ENCODE measurements at regions not wholly inside any gene's neighbourhood (a gene's known extent, or its start where the extent isn't known, plus 50 kb on each side); places are given as distances from the start of the nearest gene placed in this dataset.
A peak's percentile ranks its signal among the peaks of the same experiment; 100 is the strongest.

DNA sequence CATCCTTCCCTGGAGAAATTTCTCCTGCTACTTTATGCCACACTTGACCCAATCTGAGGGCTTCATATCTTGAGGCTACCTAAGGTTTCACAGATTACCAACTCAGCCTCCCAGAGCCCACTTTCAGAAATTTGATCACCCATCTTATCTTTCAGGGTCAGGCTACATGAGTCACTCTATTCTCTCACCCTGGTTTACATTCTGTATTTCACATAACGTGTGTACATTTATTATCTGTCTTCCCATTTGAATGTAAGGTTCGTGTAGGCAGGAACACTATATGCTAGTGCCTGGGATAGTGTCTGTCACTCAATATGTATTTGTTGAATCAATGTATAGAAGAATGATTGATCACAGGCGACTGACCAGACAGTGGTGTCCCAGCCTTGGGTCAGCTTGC, 124.8 kb downstream of the UBE2U start:
- Histone ChIP-seq H3K27ac (ENCODE audit: extremely low read depth, low read depth, low read length) (no peak overlapping the region), H3K9me1 (ENCODE audit: control insufficient read depth, insufficient read depth, low read length) (no peaks in the 10 kb centered on the region), H3K79me2 (ENCODE audit: control insufficient read depth, insufficient read depth, low read length) (no peaks in the 10 kb centered on the region), H3K4me3 (no peak overlapping the region), H3K9ac (ENCODE audit: insufficient read depth in 1 of 2, low read depth in 2 of 2, low read length in 2 of 2) (no peak overlapping the region), H3K9me3 (replicated peaks; ENCODE audit: control insufficient read depth, insufficient read depth, low read depth, low read length) (no peaks in the 10 kb centered on the region), H3K4me1 (replicated peaks in 1 of 2; ENCODE audit: control insufficient read depth in 2 of 2, insufficient read depth in 2 of 2, low read length in 2 of 2) (no peaks in the 10 kb centered on the region), H3K27me3 (ENCODE audit: control insufficient read depth in 2 of 2, insufficient read depth in 2 of 2, low read length in 2 of 2) (peaks cover 0 to 8% of the 10 kb centered on the region in 2 experiments; a peak in 3 of 5 replicates), H4K20me1 (replicated peaks; ENCODE audit: control insufficient read depth, insufficient read depth, low read length) (no peaks in the 10 kb centered on the region), H2AFZ (ENCODE audit: low read depth, low read length) (no peak overlapping the region), H3K36me3 (ENCODE audit: control insufficient read depth, insufficient read depth, low read length) (no peaks in the 10 kb centered on the region), H3K4me2 (ENCODE audit: insufficient read depth, low read length) (no peak overlapping the region)
- CTCF ChIA-PET (ENCODE audit: low intra/inter-chr PET ratio) = no interaction called here
- TF ChIP-seq, protein P1, sequence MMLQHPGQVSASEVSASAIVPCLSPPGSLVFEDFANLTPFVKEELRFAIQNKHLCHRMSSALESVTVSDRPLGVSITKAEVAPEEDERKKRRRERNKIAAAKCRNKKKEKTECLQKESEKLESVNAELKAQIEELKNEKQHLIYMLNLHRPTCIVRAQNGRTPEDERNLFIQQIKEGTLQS (IDR thresholded peaks at IDR 0.05) = peak; percentile 25; the same call in 1 of the 2 replicates
- TF ChIP-seq, protein P1 (CRISPR knock-in tag; conservative IDR thresholded peaks at IDR 0.05) = no peak
- TF ChIP-seq PHF20 (IDR thresholded peaks at IDR 0.05; ENCODE audit: partially characterized antibody) = no peak
- 0 out of 2 replicates have a peak, but pooled peaks have one; percentile 7 for TF ChIP-seq TEAD4 (IDR thresholded peaks at IDR 0.05; ENCODE audit: low read length)
- no peak for TF ChIP-seq TEAD4 (CRISPR knock-in tag; IDR thresholded peaks at IDR 0.05; ENCODE audit: borderline replicate concordance)
- TF ChIP-seq TCFL5 (CRISPR knock-in tag; conservative IDR thresholded peaks at IDR 0.05) = no peak
- TF ChIP-seq JUND (IDR thresholded peaks at IDR 0.05; ENCODE audit: borderline replicate concordance, low read depth, low read length) = no peak
- TF ChIP-seq JUND (tag; IDR thresholded peaks at IDR 0.05; ENCODE audit: borderline replicate concordance, low read depth, low read length) = peak; percentile 52; the same call in 1 of the 3 replicates
- peak; percentile 50 for TF ChIP-seq CBFA2T3 (IDR thresholded peaks at IDR 0.05)
- peak; percentile 92 for TF ChIP-seq FOSL1 (tag; conservative IDR thresholded peaks at IDR 0.05)
- TF ChIP-seq ARID1B (IDR thresholded peaks at IDR 0.05) = peak; percentile 48; the same call in 1 of the 2 replicates
- in situ Hi-C loops (cut with MboI) = no loop called here
- WGBS (ENCODE audit: insufficient coverage, low coverage, missing lambda C conversion rate) = 0% methylated on average over 3 of the region's 3 CpGs
- DNase-seq (ENCODE audit: extremely low read depth in 1 of 4, low spot score in 3 of 4) = peak in 2 of 4 experiments; percentile 1 to 8
- no TSS peak for BruUV-seq (replicated peaks)
- POLR2A ChIA-PET = interaction anchor here (0.6 kb wide), 1 partner anchor 801 kb away, joined by 4 read pairs; no protein-coding TSS in a partner anchor
- intact Hi-C loops (cut with micrococcal nuclease) = no loop called here
- ATAC-seq = no peak
- FAIRE-seq = no peak

Measured in K562 (cell line).